HG03064 (cell line): ENCODE measurements at regions not wholly inside any gene's neighbourhood (a gene's known extent, or its start where the extent isn't known, plus 50 kb on each side); places are given as distances from the start of the nearest gene placed in this dataset.
"Not testable (repeated sequence)": the region's sequence is repeated elsewhere in the genome, so short reads cannot be mapped to it uniquely, and the experiment has no call there.

Source experiments
- ATAC-seq: cut with Tn5 transposase; IDR thresholded peaks from one replicate; pipeline ENCODE4 v1.9.1; 2021; ENCODE audit warnings: low read depth; ENCODE audit not compliant: unreplicated experiment

DNA sequence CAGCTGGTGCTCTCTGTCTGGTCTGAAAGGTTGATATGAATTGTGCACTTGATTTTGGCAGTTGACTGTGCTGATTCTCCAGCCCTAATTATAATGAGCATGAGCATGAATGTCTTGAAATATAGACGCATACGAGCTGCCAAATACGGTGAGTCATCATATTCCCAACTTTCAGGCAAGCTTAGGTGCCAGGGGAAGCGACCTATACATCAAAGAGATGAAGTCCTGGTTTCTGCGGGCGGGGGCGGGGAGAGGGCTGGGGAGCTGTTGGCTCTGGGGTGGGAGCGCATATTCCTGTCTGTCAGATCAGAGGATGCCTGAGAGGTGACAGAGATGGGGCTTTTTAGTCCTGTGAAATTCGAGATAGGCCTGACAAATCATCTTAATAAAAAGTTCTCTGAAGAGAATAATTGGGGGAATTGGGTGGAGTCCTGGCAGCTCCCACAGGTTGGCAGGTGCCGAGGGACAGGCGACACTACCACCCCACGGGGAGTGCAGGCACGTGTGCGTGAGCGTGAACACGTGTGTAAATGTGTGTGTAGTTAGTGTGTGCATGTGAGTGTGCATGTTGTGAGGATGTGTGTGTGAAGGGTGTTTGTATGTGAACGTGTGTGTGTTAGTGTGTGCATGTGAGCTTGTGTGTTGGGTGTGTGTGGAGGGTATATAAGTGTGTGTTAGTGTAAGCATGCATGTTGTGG, 865.3 kb downstream of the TBC1D22A start:
- ATAC-seq, result no peak

- ATAC-seq, result no peak
Observed at GRCh38 chr22:47626428-47627390, 864.3 kb downstream of the TBC1D22A start.

- ATAC-seq, result no peak
Observed at GRCh38 chr22:47625531-47626427, 863.3 kb downstream of the TBC1D22A start.

GRCh38 chr22:47625013-47625385, 862.5 kb downstream of the TBC1D22A start:
- ATAC-seq, result no peak

DNA sequence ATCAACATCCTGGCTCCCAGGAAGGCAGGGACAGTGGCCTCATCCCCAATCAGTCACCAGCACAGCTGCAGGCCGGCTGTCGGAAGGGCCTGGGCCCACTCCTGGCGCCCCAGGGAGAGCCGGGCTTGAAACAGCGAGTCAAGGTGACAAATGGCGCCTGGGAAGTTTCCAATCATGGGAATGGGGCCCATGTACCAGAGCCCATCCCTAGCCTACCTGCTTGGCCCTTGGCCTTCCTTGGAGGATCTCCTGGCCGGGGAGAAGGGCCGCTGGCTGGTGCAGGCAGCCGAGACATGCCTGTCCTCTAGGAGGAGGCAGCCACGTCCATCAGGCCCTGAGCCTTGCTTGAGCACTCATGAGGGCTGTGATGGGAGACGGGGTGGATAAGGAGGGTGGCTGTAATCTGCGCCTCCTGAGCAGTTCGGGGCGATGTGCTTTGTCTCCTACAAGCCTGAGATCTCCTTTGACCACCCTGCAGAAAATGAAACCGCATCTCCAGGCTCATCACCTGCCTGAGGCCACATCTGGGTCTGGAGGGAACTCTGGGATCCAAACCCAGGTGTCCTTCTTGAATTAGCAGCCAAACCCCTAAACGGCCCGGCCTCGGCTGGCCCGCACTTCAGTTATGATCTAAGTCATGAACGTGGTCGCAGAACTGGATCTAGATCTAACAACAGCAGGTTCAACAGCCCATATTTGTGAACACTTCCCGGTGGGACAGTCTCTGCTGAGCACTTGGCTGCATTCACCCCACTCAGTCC, 862.0 kb downstream of the TBC1D22A start:
- ATAC-seq, result no peak

- no peak for ATAC-seq
Observed at GRCh38 chr22:47623763-47624148, 861.3 kb downstream of the TBC1D22A start.

GRCh38 chr22:47623066-47623762, 860.8 kb downstream of the TBC1D22A start:
- ATAC-seq, result no peak

DNA sequence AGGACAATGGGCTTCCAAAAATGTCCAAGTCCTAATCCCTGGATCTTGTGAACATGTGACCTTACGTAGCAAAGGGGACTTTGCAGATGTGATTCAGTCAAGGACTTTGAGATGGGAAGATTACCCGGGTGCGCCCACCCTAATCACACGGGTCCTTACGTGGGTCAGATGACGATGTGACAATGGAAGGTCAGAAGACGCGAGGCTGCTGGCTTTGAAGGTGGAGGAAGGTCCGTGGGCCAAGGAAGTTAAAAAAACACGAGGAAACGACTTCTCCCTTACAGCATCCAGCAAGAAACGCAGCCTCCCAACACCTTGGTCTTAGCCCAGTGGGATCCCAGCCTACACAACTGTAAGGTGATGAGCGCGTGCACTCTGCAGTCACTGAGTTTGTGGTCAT, 860.1 kb downstream of the TBC1D22A start:
- ATAC-seq, result no peak

DNA sequence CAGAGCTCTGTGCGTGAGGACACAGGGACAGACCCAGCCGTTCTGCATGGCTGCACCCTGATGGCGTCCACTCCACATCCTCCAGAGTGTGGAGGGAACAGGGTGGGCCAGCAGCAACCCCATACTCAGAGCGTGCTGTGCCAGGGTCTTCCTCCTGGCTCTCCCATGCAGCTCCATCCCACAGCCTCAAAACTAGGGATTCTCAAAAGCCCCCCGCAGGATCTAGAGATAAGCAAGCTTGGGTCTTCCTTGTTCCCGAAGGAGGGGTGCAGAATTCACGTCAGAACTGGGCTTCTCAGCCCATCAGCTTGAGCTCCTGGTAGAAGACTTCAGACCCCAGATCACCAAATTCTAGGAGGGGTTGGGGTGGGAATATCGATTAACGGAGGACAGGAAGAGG, 858.8 kb downstream of the TBC1D22A start:
- ATAC-seq, result no peak

- ATAC-seq, result no peak
Observed at GRCh38 chr22:47620391-47620790, 857.9 kb downstream of the TBC1D22A start.

DNA sequence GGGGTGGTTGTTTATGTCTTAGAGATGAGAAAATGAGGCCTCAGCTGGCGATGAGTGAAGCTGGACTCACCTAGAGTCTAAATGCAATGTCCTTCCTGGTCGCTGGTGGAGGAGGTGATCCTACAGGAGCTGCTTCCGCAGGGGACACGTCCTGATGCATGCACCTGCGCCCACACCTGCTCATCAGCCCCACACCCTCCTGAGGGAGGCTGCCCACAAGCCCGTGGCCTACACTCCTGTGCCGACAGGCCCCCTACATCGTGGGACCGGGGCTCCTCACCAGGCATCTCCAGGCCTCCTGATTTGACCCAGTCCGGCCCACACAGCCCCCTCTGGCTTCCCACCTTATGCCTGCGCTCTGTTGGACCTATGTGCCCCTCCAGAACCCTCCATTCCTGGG, 857.2 kb downstream of the TBC1D22A start:
- ATAC-seq, result no peak

GRCh38 chr22:47618180-47619010, 855.9 kb downstream of the TBC1D22A start:
- ATAC-seq, result no peak

DNA sequence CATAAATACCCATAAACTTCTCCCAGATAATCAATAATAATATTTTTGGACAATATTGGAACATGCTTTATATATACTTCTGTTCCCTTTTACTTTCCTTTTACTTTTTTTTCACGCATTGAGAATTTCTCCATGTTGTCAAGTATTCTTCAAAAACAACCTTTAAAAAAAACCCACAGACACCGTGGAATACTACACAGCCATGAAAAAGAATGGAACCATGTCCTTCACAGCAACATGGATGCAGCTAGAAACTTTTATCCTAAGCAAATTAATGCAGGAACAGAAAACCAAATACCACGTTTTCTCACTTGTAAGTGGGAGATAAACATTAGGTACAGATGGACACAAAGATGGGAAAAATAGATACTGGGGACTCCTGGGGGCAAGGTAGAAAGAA, 854.7 kb downstream of the TBC1D22A start:
- ATAC-seq, result no peak

- no peak for ATAC-seq
Observed at GRCh38 chr22:47616396-47617020, 854.1 kb downstream of the TBC1D22A start.

GRCh38 chr22:47615051-47615450, 852.6 kb downstream of the TBC1D22A start:
- no peak for ATAC-seq

DNA sequence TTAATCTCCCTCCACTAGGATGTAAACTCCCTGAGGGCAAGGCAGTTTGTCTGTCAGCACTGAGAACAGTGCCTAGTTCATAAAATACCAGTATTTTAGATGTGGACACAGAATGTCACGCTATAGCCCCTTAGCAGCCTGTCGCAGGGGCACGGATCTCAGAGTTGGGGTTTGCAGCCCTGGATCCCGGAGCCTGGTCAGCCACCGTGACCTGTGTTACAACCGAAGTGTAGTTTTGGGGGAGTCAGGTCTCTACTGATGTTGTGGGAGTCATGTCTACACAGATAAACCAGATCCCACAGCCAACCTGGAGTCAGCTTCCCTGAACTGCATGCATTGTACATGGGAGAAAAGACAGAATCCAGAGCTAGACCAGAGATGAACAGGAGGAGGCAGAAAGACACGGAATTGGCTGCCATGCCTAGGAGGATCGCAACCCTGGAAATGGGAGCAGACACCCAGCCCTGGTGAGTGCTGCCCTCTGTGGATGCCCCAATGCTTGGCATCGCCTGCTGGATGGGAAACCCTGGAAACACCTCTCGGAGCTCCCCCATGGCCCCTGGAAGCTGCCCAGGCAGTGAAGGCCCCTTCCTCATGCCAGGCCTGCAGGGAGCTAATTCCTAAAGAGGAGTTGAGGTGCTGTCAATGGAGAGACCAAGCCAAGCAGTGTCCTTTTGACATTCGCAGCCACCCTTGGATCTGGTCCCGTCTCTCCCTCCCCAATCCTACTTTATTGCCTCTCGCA, 851.3 kb downstream of the TBC1D22A start:
- no peak for ATAC-seq

DNA sequence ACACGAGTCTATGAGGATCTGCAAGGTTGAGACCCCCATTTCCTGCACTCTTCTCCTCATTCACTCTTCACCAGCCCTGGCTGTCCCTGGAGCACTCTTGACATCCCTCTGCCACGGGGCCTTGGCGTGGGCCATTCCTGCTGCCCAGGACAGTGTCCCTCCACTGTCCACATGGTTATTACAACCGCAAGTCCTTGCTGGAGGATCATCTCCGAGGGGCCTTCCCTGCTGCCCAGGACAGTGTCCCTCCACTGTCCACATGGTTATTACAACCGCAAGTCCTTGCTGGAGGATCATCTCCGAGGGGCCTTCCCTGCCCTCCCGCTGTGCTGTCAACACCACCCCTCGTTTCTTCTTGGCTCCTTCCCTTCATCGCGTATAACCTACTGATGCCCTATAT, 850.7 kb downstream of the TBC1D22A start:
- not testable (repeated sequence) for ATAC-seq
